NCI-H2227 (cell line): ENCODE measurements at regions not wholly inside any gene's neighbourhood (a gene's known extent, or its start where the extent isn't known, plus 50 kb on each side); places are given as distances from the start of the nearest gene placed in this dataset.
"Not testable (repeated sequence)": the region's sequence is repeated elsewhere in the genome, so short reads cannot be mapped to it uniquely, and the experiment has no call there.

Experiments
- DNase-seq: peaks from one replicate; lab custom pipeline; 2025; ENCODE audit not compliant: unreplicated experiment; lab: John Stamatoyannopoulos, UW

DNA sequence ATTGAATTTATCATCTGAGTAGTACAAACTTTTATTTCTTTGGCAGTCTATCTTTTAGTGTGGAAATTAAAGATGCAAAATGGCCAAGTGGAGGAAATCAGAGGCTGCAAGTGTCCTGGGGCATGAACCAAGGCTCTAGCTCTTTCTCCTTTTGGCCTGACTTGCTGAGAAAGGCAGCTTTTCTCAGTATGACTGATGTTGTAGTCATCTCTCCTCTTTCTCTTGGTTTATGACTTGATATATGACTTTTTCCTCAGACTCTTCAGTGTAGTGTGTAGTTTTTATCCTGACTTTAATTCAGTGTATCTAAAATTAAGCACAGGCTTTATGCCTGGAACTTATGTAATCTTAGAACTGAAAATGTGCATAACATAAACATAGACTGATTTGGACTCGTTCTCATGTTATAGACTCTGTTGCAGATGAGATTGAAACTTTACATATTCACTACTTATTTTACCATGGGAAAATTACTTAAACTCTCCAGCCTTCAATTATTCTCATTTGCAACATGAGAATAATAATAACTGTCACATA is 65.7 kb downstream of the SLITRK5 start:
- DNase-seq = no peak

DNA sequence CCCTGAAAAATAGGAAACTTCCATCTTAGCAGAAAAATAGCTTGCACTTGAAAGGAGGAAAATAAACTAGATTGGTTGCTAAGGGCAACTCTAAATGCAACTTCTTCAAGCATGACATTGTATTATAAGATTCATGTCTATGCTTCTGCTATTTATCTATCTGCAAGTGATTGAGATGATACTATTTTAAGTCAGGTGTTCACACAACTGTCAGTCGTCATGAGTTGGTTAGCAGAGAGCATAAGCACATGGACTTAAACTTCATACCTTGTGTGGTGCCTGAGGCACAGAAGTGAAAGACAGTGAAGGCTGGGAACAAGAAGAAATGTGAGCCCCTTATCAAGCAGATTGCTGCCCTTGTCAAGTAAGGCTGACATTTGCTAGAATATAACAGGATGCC is 82.9 kb downstream of the SLITRK5 start:
- DNase-seq = no peak

DNA sequence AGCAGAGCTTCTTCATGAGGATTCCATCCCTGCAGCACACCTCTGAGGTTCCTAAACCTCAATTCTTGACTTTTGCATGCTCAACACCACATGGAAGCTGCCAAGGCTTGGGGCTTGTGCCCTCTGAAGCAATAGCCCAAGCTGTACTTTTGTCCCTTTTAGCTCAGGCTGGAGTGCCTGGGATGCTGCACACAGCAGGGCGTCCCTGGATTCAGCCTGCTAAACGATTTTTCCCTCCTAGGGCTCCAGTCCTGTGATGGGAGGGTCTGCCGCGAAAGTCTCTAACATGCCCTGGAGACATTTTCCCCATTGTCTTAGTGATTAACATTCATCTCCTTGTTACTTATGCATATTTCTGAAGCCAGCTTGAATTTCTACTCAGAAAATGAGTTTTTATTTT is 98.3 kb downstream of the SLITRK5 start:
- no peak for DNase-seq

DNA sequence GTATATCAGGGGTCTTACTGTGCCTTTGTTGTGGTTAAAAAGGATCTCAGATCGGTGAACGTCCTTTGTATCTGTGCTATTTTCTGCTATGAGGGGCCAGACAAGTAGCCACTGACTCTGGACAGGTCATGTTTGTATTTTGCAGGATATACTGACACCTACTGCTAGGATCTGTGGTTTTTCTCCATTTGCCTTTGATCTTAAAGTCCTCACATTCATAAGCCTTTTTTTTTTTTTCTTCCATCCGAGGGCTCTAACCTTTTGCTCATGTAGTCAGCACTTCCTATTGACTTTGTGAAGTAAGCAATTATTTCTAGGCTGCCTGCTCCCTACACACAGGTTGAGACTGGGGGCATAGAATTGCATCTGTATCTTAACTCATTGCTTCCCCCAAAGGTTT is 106.2 kb downstream of the SLITRK5 start:
- no peak for DNase-seq

DNA sequence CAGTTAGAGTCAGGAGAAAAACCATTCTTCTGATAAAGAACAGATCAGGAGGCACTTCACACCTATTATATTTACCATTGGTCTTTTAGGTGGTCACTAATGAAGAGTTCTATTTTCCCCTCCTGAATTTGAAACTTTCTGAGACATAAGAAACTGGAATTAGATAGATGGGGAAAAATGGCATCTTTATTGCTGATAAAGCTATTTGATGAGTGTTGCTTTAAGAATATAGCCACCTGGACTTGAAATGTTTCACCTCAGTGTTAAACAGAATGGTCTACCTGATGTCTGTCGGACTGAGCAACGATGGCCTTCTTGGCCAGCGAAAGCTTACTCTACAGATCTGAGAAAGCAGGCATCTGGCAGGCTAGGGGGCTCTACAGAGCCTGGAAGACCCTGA is 107.0 kb downstream of the SLITRK5 start:
- DNase-seq = no peak

DNA sequence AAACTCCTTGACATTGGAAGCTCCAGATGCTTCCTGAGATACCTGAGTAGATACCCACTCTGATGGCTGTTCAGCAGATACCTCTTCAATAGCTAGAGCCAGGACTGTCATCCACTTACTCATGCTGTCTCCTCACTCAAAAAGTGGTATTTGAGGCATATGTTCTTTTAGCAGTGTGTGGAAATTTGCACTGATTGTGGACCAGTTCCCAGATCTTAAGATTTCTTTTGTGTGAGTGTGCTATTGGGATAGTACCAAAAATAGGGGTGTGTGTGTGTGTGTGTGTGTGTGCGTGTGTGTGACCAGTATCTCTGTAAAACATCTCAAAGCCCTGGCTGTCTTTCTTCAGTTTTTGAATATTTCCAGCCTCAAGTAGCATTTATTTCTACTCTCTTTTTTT is 108.3 kb downstream of the SLITRK5 start:
- DNase-seq = no peak

DNA sequence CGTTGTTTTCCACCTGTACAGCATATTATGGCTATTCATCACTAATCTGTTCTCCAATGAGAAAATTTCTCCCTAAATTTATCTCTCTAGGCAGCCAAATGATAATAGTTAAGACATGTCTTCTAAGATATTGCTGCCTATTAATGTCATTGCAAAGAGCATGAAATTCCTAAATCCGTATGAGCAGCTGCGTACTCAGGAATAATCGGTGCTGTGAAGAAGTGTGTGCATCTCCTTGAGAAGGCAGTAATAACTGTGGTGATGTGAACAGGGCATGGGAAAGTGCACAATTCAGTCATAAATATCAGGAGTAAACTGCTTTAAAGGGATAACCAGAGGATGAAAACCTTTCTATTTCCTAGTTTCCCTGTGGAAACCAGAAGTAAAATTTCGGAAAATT is 112.2 kb downstream of the SLITRK5 start:
- DNase-seq = no peak

DNA sequence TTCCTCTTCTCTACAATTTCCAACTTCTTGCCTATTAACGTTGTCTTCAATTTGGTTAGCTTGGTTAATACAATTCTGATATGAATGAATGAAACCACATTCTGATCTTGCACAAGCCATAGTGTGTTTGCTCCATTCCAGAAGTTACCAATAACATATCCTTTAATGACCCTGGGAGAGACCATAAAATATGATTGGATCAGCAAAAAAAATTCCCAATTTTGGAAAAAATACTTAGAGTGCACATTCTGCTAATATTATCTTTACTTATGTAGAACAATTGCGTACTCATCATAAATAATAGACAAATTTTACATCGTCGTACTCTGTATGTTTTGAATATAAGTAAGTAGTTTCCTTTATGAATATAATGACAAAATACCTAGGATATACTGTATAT is 117.2 kb downstream of the SLITRK5 start:
- no peak for DNase-seq

DNA sequence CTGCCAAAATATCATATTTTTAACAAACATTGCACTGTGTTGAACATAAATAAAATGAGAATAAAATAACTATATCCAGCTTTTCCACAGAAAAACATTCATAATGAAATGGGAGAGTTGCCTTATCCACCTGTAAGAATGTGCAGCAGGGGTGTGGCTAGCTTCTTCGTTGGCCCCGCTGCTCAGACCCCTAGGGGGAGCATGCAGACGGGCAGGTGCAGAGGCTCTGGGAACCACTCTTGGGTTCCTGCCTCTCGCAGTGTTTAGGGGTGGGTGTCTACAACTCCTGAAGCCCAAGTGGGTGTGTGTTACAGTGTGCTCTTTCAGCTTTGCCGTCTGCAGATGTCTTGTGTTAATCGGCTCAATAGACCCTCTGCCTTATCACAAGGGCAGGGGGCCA is 121.7 kb downstream of the SLITRK5 start:
- DNase-seq = no peak

DNA sequence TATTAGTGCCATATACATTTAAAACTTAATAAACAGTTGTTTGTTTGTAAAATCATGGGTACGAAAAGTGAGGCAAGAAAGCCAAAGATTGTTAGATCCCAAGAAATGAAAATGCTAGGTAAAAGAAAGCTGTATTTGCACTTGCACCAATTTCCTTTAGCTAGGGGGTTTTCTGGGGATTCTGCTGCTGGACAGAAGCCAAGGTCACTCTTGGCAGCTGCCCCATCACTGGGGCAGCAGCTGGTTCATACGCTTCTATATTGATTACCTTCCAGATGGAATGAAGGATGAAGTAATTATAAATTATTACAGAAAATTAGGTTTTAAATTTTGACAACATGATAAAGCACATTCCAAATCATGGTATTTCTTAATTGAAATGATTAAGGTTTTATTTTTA is 127.4 kb downstream of the SLITRK5 start:
- DNase-seq = peak; percentile 1

DNA sequence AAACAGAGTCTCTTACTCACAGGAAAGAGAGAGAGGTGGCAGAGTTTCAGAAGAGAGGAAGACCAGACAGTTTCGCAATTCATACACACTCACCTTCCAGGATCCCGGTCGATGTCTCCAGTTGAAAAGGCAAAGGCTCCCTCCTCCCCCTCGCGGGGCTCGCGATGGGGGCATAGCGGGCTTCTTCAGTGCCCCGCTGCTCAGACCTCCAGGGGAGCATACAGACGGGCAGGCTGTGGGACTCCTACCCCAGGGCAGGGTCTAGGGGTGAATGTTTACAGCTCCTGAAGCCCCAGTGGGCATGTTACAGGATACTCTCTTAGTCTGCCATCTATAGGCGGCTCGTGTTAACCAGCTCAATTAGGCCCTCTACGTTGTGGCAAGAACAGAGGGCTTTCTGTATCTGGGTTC is 139.2 kb downstream of the SLITRK5 start:
- no peak for DNase-seq

DNA sequence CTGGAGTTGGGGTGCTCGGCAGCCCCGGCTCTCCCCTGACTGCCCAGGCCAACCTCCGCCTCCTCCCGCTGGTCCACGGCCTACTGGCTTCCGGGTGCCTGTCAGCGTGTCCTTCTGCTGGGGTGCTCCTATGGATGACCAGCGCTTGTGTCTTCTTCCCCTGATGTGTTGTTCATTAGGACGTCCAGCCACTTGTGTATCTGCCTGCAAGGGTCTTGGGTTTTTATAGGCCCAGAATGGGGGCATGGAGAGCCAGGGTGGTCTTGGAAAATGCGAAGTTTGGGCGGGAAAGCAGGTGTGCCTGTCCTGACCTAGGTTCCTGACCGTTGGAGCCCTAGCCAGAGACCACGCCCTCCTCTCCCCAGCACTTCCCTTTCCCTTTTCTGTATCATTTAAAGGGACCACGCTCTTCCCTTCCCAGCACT is 139.8 kb downstream of the SLITRK5 start:
- DNase-seq = no peak

DNA sequence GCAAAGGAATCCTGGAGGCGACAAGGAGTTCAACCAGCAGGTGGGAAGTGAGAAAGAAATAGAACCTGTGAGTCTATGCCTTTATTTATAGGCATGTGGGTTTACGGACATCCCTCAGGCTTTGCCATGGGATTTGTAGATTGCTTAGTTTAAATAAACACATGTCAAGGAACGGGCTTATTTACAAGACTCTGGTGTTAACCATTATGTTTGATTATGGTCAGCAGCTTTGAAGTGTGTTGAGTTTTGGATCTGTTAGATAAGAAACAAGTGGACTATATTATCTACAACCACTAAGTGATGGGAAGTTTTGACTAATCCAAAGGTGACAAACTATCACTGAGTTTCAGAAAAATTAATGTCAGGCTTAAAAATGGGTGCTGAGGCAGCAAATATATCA is 143.2 kb downstream of the SLITRK5 start:
- DNase-seq = no peak

DNA sequence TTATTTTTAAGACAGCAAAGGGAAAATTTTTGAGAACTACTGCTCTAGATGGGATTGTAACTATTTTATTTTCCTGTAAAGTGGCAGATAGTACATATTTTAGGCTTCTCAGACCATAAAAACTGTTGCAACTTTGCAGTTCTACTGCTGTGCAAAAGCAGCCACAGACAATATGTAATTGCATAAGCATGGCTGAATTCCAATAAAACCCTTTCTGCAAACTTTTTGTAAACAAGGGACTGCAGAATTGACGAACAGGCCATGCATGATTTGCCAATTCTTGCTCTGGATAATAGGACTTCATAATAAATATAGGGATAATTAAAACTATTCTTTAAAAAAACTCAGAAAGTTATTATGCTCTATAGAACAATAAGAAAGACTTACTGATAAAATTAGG is 149.1 kb downstream of the SLITRK5 start:
- no peak for DNase-seq

DNA sequence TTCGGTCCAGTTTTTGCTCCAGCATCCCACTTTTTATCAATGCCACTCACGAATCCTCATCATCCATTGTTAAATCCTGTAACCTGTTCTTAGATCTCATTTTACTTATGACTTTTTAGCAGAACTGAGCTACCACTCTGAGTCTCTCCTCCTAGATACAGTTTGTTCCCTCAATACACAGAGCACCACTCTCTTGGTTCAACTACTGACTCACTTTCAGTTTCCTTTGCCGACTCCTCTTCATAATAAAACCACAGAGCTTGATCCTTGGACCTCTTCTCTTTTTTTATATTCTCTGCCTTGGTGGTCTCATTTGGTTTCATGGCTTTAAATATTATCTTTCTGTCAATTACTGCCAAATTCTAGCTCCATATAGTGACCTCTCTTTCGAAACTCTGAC is 150.3 kb downstream of the SLITRK5 start:
- no peak for DNase-seq

DNA sequence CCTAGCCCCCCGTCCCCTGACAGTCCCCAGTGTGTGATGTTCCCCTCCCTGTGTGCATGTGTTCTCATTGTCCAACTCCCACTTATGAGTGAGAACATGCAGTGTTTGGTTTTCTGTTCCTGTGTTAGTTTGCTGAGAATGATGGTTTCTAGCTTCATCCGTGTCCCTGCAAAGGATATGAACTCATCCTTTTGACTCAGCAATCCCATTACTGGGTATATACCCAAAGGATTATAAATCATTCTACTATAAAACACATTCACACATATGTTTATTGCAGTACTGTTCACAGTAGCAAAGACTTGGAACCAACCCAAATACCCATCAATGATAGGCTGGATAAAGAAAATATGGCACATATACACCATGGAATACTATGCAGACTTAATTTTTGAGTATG is 155.1 kb downstream of the SLITRK5 start:
- not testable (repeated sequence) for DNase-seq

DNA sequence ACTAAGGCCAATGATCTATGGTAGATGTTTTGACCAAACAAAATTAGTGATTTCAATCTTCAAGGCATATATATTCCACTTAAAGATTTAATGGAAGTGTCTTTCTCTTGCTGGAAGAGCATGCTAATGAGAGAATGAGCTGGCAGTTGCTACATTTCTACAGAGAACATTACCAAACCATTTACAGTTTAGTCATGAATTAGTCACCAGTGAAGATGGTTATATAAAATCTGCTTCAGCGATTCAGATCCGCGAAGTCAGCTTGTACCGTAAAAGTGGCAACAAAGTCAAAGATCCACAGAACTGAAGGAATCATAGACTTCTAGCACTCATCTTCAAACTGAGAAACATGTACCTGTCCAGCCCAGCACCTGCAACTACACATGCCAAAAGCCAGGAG is 156.3 kb downstream of the SLITRK5 start:
- DNase-seq = no peak

DNA sequence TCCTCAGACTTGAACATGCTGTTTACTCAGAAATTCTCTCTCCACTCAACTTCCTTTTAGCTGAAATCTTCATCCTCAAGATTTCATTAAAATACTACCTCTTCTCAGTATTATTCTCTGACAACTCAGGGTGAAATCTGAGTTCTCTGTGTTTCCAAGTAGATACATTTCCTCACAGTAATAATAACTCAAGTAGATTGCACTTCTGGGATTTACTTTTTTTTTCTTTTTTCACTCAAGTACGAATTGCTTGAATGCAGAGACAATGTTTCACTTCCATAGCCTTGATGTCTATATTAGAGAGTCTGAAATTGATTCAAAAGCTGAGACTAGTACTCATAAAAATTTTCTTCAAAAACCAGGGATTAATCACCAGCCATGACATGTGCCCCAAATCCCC is 166.4 kb downstream of the SLITRK5 start:
- DNase-seq = no peak

DNA sequence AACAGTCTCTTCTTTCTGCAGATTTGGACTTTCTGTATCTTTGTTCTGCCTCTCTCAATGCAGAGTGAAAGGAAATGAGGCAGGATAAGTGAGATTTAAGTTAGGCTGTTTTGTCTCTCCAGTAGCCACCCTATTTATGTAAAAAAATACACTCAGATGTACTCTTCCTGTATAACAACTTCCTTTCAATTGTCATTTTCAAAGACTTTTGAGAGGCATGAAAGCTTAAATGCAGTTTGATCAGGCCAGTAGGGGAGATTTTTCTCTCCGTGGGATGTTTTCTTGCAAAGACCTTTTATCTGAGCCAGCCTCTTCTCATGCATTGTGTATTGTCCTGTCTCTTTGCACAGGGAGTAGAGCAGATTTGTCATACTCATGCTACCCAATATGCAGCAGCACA is 166.8 kb downstream of the SLITRK5 start:
- DNase-seq = no peak

DNA sequence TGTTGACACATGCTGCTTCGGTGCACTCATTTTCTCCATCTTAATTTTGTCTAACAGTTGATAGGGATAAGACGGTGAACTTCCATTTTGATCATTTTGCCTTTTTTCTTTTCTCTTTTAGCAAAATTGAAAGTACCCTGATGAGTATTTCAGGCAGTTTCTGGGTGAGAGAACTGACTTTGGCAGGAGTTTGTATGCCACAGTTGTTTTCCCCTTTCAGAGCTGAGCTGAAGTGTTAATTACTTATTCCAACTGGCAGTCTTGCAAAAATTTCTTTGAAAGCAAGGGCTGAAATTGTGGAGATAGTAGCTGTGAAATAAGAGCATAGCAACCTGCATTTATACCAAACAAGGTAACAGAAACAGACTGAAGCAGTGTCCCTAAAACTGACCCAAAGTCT is 180.2 kb downstream of the SLITRK5 start:
- no peak for DNase-seq

DNA sequence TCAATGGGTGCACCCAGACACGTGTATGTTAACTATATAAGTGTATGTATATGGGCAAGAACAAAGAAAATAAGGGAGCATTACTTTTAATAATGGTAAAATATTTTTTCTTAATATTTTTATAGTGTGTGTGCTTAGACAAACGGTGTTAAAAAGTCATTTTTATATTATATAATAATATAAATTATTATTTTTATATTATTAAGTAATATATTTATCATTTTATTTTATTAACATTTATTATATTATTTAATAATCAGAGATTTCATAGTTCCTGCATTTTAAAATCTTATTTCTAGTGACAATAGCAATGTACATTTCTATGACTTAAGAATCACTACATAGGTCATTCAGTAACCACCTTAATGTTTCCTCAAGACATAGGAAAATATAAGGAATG is 184.4 kb downstream of the SLITRK5 start:
- no peak for DNase-seq

DNA sequence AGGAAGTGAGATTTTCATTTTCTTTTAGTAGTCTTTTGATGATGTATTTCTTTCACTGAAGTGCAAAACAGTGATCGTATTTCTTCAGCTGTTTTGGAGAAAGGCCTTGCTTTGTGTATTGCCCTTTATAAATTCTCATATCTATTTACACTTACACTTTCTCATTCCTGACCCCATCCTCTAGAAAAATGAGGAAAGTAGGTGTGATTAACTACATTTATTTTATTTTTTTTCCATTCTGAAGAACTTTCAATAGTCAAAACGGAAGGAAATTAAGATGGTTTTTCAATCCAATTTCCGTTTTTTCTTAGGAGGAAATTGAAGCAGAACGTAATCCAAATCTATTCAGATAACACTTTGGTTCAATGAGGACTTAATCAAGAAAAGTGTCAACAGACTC is 188.1 kb downstream of the SLITRK5 start:
- DNase-seq = no peak

DNA sequence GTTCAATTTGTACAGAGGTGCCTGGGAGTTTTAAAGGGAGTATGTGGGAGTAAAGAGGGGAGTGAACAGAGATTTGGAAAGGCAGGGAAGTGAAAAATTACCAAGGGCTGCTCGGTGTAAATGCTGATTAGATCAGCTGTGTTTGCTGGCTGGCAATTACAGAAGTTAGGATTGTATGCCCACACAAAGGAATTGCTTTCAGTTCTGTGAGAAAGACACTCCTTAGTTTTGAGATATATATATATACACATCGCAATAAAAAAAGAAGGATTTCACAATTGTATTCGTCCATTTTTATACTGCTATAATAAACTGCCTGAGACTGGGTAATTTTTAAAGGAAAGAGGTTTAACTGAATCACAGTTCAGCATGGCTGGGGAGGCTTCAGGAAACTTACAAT is 196.3 kb downstream of the SLITRK5 start:
- DNase-seq = no peak

DNA sequence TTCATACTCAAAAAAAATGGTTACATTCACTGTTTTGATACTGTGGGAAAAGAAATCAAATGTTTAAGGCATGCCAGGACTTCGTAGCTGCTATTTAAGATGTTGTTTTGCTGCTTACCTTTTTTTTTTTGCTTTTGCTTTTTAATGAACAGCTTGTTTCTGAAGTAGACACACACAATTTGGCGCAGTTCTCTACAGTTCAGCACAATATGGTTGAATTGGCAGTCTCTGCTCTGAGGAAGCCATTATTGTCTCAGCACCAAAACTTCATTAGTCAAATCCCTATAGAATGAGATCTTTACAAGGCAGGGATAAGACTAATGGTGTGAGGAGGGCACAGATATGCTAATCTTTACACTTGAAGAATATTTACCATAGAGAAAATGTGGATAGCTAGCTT is 197.6 kb downstream of the SLITRK5 start:
- no peak for DNase-seq
